ENCODE measurements at regions not wholly inside any gene's neighbourhood (a gene's known extent, or its start where the extent isn't known, plus 50 kb on each side); places are given as distances from the start of the nearest gene placed in this dataset.

DNA sequence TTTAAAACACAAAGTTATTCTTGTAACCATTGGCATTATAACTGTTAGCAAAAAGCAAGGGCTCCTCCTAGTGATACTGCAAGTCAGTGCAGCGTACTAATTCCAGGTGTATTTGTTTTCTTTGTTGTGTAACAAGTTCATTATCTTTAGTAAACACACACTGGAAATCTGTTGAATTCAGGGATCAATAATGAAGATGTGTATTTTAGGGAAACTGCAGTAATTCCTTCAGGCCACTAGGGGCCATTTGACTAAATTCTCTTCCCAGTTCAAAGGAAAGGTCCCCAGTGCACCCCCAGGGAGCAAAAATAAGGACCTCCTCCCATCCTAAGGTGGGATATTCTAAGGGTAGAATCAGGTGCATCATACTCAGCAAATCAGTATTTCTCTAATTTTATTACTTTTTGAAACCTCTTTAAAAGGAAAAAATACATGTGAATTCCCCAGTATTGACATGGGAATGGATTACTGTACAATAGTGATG is 158.6 kb upstream of the LYZL1 start:
- DNase-seq, result no peak

DNA sequence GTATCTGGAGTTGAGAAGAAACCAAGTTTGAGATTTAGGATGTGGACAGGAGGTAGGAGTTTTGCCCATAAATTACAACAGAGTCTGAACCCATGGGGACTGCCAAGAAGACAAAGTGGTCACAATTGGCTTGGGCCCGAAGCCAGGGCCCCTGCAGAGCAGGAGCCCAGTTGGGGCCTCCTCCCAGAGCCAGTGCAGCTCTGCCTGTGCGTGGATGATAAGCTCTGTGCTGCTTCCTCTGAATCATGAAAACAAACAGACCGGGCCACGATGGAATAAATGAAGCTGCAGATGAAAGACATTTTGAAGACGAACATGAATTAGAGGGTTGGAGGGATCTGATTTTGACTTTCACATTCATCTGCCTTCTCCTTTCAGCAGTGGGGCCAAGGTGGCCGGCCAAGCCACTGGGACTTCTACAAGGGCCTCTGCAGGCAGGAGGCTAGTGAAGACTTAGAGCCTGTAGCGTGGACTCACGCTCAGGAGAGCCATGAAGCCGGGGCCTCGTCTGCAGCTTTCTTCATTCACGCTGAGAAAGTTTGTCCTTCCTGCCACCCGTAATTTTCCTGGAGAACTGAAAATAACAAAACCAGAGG is 156.8 kb upstream of the LYZL1 start:
- no peak for DNase-seq

DNA sequence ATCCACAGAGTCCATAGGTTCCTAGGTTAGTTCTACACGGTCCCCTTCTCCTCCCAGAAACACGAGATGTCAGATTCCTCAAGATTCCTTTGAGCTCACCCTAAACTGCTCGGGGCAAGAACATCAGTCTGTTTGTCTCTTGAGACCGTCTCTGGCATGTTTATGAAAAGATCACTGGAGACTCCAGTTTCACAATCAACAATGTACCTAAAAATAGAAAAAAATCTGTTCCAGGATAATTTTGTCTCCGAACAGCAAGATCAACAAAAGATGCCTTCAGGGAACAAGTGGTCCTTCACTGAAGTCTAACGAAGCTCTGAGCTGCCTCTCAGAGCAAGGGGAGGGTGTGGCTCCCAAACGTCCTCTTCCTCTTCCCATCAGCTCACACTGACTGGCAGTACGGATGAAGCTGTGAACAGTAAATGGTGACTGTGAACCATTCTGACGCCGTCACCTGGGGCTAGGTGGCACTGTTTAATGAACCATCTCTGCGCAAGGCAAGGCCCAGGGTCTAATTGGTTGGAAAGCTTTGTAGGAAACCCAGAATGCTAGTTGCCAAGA is 156.2 kb upstream of the LYZL1 start:
- DNase-seq, result no peak

- DNase-seq, result no peak
Observed at GRCh38 chr10:29135337-29135736, 153.5 kb upstream of the LYZL1 start.

DNA sequence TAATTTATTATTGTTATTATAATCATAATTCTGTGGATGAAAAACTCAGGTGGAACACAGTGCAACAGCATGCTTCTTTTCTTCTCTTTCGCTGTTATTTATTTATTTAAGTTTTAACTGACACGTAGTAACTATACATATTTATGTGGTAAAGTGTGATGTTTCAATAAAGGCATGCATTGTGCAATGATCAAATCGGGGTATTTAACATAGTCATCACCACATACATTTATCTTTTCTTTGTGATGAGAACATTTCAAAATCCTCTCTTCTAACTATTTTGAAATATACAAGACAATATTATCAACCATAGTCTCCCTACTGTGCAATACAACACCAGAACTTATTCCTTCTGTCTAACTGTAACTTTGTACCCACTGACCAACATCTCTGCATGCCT is 152.5 kb upstream of the LYZL1 start:
- DNase-seq, result no peak

- no peak for DNase-seq
Observed at GRCh38 chr10:29140151-29140550, 148.7 kb upstream of the LYZL1 start.

DNA sequence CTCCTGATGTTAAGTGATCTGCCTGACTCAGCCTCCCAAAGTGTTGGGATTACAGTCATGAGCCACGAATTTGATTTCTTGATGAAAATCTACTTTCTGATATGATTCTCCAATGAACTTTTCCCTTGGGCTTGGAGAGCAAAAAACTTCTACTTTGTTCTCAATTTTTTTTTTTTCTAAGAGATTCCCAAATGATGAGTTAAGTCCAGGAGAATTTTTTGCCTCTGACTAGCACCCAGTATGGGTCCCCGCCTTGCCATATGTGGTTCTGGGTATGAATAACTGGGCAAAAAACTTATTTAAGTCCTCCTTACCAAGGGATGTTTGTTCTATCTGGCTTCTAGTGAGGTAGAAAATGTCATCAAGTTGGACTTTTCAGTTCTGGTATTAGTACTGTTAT is 147.9 kb upstream of the LYZL1 start:
- DNase-seq, result no peak

DNA sequence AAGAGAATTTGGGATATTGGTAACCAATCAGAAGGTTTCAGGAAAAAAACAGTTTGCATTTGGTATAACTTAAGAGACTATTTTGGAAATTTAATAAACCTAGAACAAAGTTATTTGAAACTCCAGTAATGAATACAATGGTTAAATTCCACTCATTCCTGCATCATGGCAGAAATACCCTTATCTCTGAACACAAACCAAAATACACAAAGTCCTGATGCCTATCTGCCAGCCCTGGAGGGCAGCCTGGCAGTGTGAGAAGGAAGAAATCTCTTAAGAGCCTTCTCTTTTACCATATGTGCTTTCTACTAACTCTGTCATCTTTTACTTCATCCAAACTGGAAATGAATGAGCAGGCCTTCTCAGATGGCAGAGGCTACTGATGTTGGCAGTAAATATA is 147.1 kb upstream of the LYZL1 start:
- DNase-seq, result no peak

GRCh38 chr10:29142516-29143314 is 146.2 kb upstream of the LYZL1 start:
- no peak for DNase-seq

DNA sequence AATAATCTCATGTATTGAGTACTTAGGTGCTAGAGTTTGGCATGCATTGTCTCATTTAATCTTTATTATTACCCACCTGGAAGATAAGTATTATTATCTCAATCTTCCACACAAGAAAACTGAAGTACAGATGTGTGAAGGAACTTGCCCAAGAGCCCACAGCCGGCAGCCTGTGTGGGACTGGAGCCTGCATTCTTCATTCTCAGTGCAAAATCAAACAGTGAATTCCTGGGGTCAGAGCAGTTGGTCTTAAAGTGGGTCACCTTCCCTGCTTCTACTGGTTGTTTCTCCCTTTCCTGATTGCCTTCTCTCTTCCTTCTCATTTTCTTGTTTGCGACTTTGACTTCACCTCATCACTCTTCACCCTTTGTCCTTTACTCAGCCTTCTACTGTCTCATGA is 144.7 kb upstream of the LYZL1 start:
- DNase-seq, result no peak

DNA sequence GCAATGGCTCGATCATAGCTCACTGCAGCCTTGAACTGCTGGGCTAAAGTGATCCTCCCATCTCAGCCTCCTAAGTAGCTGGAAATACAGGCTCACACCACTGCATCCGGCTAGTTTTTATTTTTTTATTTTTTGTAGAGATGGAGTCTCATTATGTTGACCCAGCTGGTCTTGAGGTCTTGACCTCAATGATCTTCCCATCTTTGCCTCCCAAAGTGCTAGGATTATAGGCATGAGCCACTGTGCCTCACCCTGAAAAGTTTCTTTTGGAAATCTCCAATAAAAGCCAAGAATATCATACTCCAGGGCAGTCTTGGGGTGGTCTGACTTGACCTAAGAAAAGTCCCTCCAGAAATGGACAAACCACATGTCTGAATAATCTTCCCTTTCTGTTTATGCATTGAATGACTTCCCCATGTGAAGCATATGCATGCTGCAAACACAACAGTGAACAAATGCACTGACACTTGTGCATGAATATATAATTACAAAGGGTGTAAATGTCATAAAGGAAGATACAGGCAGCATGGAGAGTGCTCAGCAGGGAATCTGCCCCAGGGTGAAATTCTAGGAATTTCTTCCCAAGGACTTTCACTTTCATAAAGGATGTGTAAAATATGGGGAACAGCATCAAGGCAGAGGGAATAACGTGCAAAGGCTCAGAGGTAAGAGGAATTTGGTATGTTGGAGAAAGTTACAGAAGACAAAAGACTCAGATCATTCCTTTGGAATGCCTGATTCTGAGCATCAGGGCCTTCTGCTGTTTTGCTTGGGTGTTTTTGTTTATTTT is 142.4 kb upstream of the LYZL1 start:
- no peak for DNase-seq

DNA sequence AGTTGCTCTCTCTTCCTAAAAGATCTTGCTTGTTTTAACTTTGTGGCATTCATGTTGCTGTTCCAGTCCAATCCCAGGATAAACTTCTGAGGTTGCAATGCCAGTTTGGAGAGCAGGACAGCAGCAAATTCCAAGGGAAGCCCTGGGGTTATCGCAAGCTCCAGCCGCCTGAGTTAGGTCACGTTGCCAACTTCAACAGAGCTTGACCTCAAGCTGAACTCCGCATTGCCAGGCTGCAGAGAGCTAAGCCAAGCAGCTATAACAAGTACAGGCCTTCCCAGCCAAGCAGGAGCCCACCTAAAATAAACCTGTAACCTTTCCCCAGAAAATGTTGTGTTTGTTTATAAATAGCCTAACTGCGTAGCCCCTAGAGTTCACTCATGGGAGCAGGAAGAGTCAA is 138.9 kb upstream of the LYZL1 start:
- no peak for DNase-seq

DNA sequence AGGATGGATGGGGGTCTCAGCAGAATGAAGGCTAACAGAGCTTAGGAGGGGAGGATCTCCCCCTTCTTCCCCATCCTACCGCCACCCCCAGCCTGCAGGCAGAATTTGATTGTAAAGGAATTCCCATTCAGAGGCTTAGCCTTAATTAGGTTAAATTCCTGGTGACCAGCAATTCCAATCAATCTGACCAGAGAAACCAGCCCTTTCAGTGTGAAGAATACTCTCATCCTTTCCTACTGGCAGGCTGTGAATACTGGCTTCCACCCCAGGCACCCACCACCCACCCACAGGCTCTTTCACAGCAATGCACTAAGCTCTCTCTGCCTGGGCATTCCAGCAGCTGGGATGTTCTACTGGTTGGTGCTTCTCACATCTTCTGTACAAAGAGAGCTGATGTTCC is 137.9 kb upstream of the LYZL1 start:
- no peak for DNase-seq

- DNase-seq, result no peak
Observed at GRCh38 chr10:29157321-29157720, 131.5 kb upstream of the LYZL1 start.

DNA sequence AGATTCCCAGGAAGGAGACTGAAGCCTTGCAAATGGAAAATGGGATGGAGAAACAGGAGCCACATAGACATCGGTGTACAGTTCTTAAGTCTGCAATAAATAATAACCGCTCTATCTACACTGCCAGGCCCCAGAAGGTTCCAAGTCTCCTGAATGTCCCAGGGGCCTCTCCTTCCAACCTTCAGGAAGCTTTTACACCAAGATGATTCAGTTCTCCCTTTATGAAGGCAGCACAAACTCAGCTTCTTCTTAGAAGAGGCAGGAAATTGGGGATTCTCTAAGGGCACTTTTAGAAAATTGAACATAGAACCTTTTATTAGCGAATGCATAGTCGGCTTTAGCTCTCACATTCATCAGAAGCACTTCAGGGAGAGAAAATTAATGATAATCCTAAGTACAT is 130.8 kb upstream of the LYZL1 start:
- no peak for DNase-seq

DNA sequence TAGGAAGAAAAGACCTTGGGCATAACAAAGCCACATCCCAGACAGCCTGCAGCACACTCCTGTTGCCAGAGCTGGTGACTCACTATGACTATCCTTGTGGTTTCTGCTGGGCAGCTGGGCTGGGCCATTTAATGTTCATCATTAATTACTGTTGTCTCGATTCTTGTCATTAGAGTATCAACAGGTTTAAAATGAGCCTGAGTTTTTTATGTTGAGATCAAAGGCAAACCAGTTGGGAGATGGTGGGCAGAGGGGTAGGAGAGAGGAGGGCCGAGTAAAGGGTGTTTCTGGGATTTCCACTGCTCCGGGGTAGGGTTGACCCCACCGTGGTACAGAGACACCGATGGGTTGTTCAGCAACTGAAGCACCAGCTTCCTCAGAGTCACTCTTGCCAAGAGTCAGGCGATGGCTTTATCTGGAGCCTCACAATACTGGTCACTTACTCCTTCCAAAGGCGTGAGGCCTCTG is 128.7 kb upstream of the LYZL1 start:
- DNase-seq, result no peak

GRCh38 chr10:29163746-29164145 is 125.1 kb upstream of the LYZL1 start:
- DNase-seq, result no peak

DNA sequence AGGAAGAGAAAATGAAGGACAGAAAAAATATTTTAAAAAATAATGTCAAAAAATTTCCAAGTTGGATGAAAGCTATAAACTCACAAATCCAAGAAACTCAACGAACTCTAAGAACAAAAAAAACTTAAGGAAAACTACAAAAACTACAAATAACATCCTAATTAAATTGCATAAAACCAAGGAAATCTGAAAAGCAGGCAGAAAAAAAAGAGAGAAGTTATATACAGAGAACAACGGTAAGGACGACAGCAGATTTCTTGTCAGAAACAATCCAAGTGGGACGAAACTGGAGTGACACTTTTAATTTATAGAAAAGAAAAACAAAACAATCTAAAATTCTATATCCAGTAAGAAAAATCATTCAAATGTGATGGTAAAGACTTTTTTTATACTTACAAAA is 122.2 kb upstream of the LYZL1 start:
- no peak for DNase-seq

DNA sequence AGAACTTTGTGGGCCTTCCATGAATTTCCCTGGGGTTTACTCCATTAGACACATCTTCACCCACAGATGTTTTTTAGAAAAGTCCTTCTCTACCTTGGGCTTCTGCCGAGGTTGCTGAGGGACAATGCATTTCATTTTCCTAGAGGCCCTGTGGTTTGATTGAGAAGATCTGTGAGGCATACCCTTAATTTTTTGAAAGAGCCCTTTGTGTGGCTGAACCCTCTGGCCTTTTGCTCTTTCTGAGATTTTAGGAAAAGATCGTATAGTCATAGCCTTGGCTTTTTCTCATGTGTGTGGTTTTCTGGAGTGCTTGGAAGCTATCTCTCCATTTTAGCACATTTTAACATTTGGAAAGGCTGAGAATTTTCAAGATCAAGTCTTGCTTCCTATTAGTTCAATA is 119.8 kb upstream of the LYZL1 start:
- DNase-seq, result no peak

GRCh38 chr10:29171717-29172116 is 117.2 kb upstream of the LYZL1 start:
- DNase-seq, result no peak

DNA sequence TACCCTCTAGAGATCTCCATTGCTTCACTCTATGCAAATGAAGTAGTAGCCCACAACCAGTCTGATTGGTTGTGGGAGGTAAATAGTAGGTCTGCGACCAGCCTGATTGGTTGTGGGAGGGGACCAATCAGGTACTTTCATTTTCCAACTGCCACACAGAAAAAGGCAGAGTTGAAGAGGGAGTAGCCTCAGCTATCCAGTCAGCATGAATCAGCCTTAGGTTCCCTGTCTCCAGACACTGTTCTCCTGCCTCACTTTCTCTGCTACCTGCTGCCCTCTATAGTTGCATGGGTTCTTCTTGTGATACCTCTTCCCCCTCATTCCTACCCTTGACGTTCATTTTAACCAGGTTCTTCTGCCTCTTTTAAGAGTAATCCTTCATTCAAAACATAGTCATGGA is 114.5 kb upstream of the LYZL1 start:
- DNase-seq, result no peak

DNA sequence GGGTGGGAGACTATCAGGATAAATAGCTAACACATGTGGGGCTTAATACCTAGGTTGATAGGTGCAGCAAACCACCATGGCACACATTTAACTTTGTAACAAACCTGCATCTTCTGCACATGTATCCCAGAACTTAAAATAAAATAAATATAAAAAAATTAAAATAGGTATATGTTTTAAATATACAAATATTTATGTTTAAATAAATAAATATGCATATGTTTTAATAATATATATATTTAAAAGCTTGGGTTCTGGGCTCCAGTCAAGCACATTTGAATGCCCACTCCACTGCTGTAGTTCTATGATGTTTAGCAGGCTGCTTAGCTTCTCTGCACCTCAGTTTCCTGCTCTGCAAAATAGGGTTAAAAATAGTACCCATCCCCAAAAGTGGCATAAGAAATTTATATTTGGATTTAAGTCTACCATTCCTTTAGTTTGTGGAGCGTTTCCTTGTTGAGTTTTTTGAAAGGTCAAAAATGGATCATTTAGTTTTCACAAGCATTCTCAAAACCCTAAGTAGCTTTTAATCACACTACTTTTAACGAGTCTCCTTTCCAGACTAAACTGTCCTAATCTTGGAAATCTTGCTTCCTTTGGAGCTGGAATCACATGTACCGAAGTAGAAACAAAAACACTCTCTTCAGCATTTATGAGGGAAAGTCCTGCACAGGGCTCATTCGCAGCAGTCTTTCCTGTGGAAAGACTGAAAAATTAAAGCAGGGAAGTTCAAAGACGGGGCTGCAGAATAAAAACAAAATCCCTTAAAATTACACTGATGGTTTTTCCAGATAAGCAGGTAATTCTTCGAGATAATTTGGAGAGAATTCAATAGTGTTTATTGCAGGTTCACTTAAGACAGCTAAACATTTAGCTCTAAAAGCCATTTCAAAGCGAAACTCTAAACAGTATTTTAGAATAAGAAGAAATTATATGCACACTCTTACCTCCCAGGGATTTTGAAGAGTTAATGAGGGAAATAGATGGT is 111.7 kb upstream of the LYZL1 start:
- no peak for DNase-seq

All from CD4-positive, alpha-beta T cell treated with Interferon alpha-2 for 1 hour (primary cell).